ENCODE measurements at regions not wholly inside any gene's neighbourhood (a gene's known extent, or its start where the extent isn't known, plus 50 kb on each side); places are given as distances from the start of the nearest gene placed in this dataset.
"Not testable (repeated sequence)": the region's sequence is repeated elsewhere in the genome, so short reads cannot be mapped to it uniquely, and the experiment has no call there.

GRCh38 chr12:131494741-131495524, 216.0 kb upstream of the SFSWAP start:
- DNase-seq, result no peak

GRCh38 chr12:131497966-131498365, 212.9 kb upstream of the SFSWAP start:
- no peak for DNase-seq

- no peak for DNase-seq
Observed at GRCh38 chr12:131499160-131499863, 211.6 kb upstream of the SFSWAP start.

- DNase-seq, result no peak
Observed at GRCh38 chr12:131499864-131500190, 211.1 kb upstream of the SFSWAP start.

- no peak for DNase-seq
Observed at GRCh38 chr12:131500564-131500963, 210.3 kb upstream of the SFSWAP start.

GRCh38 chr12:131505561-131505960, 205.3 kb upstream of the SFSWAP start:
- no peak for DNase-seq

- DNase-seq, result no peak
Observed at GRCh38 chr12:131506426-131506825, 204.5 kb upstream of the SFSWAP start.

GRCh38 chr12:131507094-131507493, 203.8 kb upstream of the SFSWAP start:
- no peak for DNase-seq

GRCh38 chr12:131507881-131508280, 203.0 kb upstream of the SFSWAP start:
- no peak for DNase-seq

GRCh38 chr12:131509701-131510100, 201.2 kb upstream of the SFSWAP start:
- DNase-seq, result peak; percentile 67

GRCh38 chr12:131510431-131510830, 200.5 kb upstream of the SFSWAP start:
- DNase-seq, result peak; percentile 53

- DNase-seq, result no peak
Observed at GRCh38 chr12:131511391-131511802, 199.5 kb upstream of the SFSWAP start.

GRCh38 chr12:131511803-131512561, 198.9 kb upstream of the SFSWAP start:
- peak; percentile 4 for DNase-seq

GRCh38 chr12:131513606-131514005, 197.3 kb upstream of the SFSWAP start:
- no peak for DNase-seq

- not testable (repeated sequence) for DNase-seq
Observed at GRCh38 chr12:131520553-131520952, 190.3 kb upstream of the SFSWAP start.

- no peak for DNase-seq
Observed at GRCh38 chr12:131521326-131521725, 189.6 kb upstream of the SFSWAP start.

- no peak for DNase-seq
Observed at GRCh38 chr12:131525795-131526508, 184.9 kb upstream of the SFSWAP start.

- DNase-seq, result no peak
Observed at GRCh38 chr12:131527092-131527491, 183.8 kb upstream of the SFSWAP start.

- DNase-seq, result no peak
Observed at GRCh38 chr12:131527736-131528135, 183.2 kb upstream of the SFSWAP start.

GRCh38 chr12:131528144-131528543, 182.7 kb upstream of the SFSWAP start:
- DNase-seq, result no peak

- DNase-seq, result no peak
Observed at GRCh38 chr12:131528667-131529066, 182.2 kb upstream of the SFSWAP start.

GRCh38 chr12:131529196-131530040, 181.5 kb upstream of the SFSWAP start:
- DNase-seq, result no peak
